ENCODE measurements at regions not wholly inside any gene's neighbourhood (a gene's known extent, or its start where the extent isn't known, plus 50 kb on each side); places are given as distances from the start of the nearest gene placed in this dataset.

- POLR2A ChIA-PET, result no interaction called here
- no peak for TF ChIP-seq BHLHE40 (IDR thresholded peaks at IDR 0.05; ENCODE audit: borderline replicate concordance)
- no peak for TF ChIP-seq LEF1 (IDR thresholded peaks at IDR 0.05; ENCODE audit: borderline replicate concordance)
- no peak for TF ChIP-seq TARDBP (IDR thresholded peaks at IDR 0.05)
- no peak for TF ChIP-seq HDGF (IDR thresholded peaks at IDR 0.05; ENCODE audit: borderline replicate concordance)
- TF ChIP-seq ZNF384 (IDR thresholded peaks at IDR 0.05), result no peak
- TF ChIP-seq ELF4 (IDR thresholded peaks at IDR 0.05), result no peak
- TF ChIP-seq NFRKB (IDR thresholded peaks at IDR 0.05), result no peak
- no peak for TF ChIP-seq SUZ12 (IDR thresholded peaks at IDR 0.05)
- no peak for TF ChIP-seq L3MBTL2 (conservative IDR thresholded peaks at IDR 0.05)
- TF ChIP-seq SP1 (IDR thresholded peaks at IDR 0.05), result no peak
- TF ChIP-seq PKNOX1 (IDR thresholded peaks at IDR 0.05), result no peak
- no peak for TF ChIP-seq FOXA1 (IDR thresholded peaks at IDR 0.05)
- CTCF ChIA-PET, result no interaction called here
- no peak for DNase-seq (ENCODE audit: extremely low spot score)
Measured at GRCh38 chr2:19416784-19417684, 58.6 kb upstream of the OSR1 start.

- ChIA-PET CTCF (no interaction called here), POLR2A (no interaction called here)
- DNase-seq (ENCODE audit: extremely low spot score), result no peak
- TF ChIP-seq FOXA1 (IDR thresholded peaks at IDR 0.05) (no peak), ZNF384 (IDR thresholded peaks at IDR 0.05) (no peak), FOXK2 (IDR thresholded peaks at IDR 0.05) (no peak), L3MBTL2 (conservative IDR thresholded peaks at IDR 0.05) (no peak), BHLHE40 (IDR thresholded peaks at IDR 0.05; ENCODE audit: borderline replicate concordance) (no peak), NFRKB (IDR thresholded peaks at IDR 0.05) (no peak), PKNOX1 (IDR thresholded peaks at IDR 0.05) (no peak), ARNT (IDR thresholded peaks at IDR 0.05) (no peak), ELF4 (IDR thresholded peaks at IDR 0.05) (no peak), LEF1 (IDR thresholded peaks at IDR 0.05; ENCODE audit: borderline replicate concordance) (no peak), SUZ12 (IDR thresholded peaks at IDR 0.05) (no peak)
Measured at GRCh38 chr2:19416083-19416482, 57.7 kb upstream of the OSR1 start.

GRCh38 chr2:19409046-19409445 lies 50.6 kb upstream of the OSR1 start:
- ChIA-PET CTCF (no interaction called here), POLR2A (no interaction called here)
- TF ChIP-seq FOXA1 (IDR thresholded peaks at IDR 0.05), result no peak
- TF ChIP-seq HDGF (IDR thresholded peaks at IDR 0.05; ENCODE audit: borderline replicate concordance), result no peak
- no peak for TF ChIP-seq ARNT (IDR thresholded peaks at IDR 0.05)
- no peak for TF ChIP-seq L3MBTL2 (conservative IDR thresholded peaks at IDR 0.05)
- TF ChIP-seq ZNF384 (IDR thresholded peaks at IDR 0.05), result no peak
- no peak for TF ChIP-seq PKNOX1 (IDR thresholded peaks at IDR 0.05)
- no peak for TF ChIP-seq TARDBP (IDR thresholded peaks at IDR 0.05)
- TF ChIP-seq LEF1 (IDR thresholded peaks at IDR 0.05; ENCODE audit: borderline replicate concordance), result no peak
- TF ChIP-seq BHLHE40 (IDR thresholded peaks at IDR 0.05; ENCODE audit: borderline replicate concordance), result no peak
- no peak for TF ChIP-seq SP1 (IDR thresholded peaks at IDR 0.05)
- TF ChIP-seq NFRKB (IDR thresholded peaks at IDR 0.05), result no peak
- DNase-seq (ENCODE audit: extremely low spot score), result no peak

GRCh38 chr2:19408592-19408991 lies 50.2 kb upstream of the OSR1 start:
- ChIA-PET CTCF (no interaction called here), POLR2A (no interaction called here)
- TF ChIP-seq FOXA1 (IDR thresholded peaks at IDR 0.05), result no peak
- TF ChIP-seq SP1 (IDR thresholded peaks at IDR 0.05), result no peak
- TF ChIP-seq PKNOX1 (IDR thresholded peaks at IDR 0.05), result no peak
- no peak for TF ChIP-seq ZNF384 (IDR thresholded peaks at IDR 0.05)
- TF ChIP-seq CTBP1 (IDR thresholded peaks at IDR 0.05; ENCODE audit: borderline replicate concordance), result no peak
- TF ChIP-seq FOXM1 (IDR thresholded peaks at IDR 0.05; ENCODE audit: borderline replicate concordance), result no peak
- no peak for TF ChIP-seq FOXK2 (IDR thresholded peaks at IDR 0.05)
- no peak for TF ChIP-seq HDGF (IDR thresholded peaks at IDR 0.05; ENCODE audit: borderline replicate concordance)
- DNase-seq (ENCODE audit: extremely low spot score), result no peak
